H9 (cell line): ENCODE measurements at regions not wholly inside any gene's neighbourhood (a gene's known extent, or its start where the extent isn't known, plus 50 kb on each side); places are given as distances from the start of the nearest gene placed in this dataset.
"Not testable (repeated sequence)": the region's sequence is repeated elsewhere in the genome, so short reads cannot be mapped to it uniquely, and the experiment has no call there.

Experiments
- DNase-seq: peaks from one replicate; pipeline ENCODE4 v3.0.0-alpha.2; 2017
- H2AFZ ChIP-seq: one replicate; pipeline ENCODE4 v1.6.1; 2013; ENCODE audit warnings: mild to moderate bottlenecking, low read length, control low read depth, moderate library complexity
- H2AK5ac ChIP-seq: 2 replicates; pipeline ENCODE4 v1.6.1; 2013; ENCODE audit warnings: low read length, control low read depth, mixed read lengths; ENCODE audit not compliant: insufficient read length
- H2BK120ac ChIP-seq: one replicate; pipeline ENCODE4 v1.6.1; 2013; ENCODE audit warnings: low read depth, mild to moderate bottlenecking, low read length, control low read depth, inconsistent platforms; ENCODE audit not compliant: poor library complexity, severe bottlenecking
- H2BK12ac ChIP-seq: 2 replicates; pipeline ENCODE4 v1.6.1; 2013; ENCODE audit warnings: low read length, control low read depth, mixed read lengths, low read depth; ENCODE audit not compliant: insufficient read length
- H2BK15ac ChIP-seq: 2 replicates; pipeline ENCODE4 v1.6.1; 2013; ENCODE audit warnings: low read depth, low read length, control low read depth
- H2BK20ac ChIP-seq: one replicate; pipeline ENCODE4 v1.6.1; 2013; ENCODE audit warnings: low read depth, mild to moderate bottlenecking, low read length, control low read depth, inconsistent platforms; ENCODE audit not compliant: poor library complexity, severe bottlenecking
- H2BK5ac ChIP-seq: 2 replicates; pipeline ENCODE4 v1.6.1; 2013; ENCODE audit warnings: low read length, control low read depth, mixed read lengths; ENCODE audit not compliant: insufficient read length
- H3K14ac ChIP-seq: 2 replicates; pipeline ENCODE4 v1.6.1; 2013; ENCODE audit warnings: low read length, control low read depth; ENCODE audit not compliant: insufficient read depth
- H3K18ac ChIP-seq: 2 replicates; pipeline ENCODE4 v1.6.1; 2013; ENCODE audit warnings: low read depth, mild to moderate bottlenecking, mixed read lengths, low read length, control low read depth; ENCODE audit not compliant: insufficient read length
- H3K23ac ChIP-seq: 2 replicates; pipeline ENCODE4 v1.6.1; 2013; ENCODE audit warnings: low read length, control low read depth, mixed read lengths, low read depth; ENCODE audit not compliant: insufficient read length
- H3K23me2 ChIP-seq: 2 replicates; pipeline ENCODE4 v1.6.1; 2013; ENCODE audit warnings: low read depth, mild to moderate bottlenecking, mixed read lengths, low read length, control low read depth; ENCODE audit not compliant: insufficient read length, poor library complexity, severe bottlenecking
- H3K27ac ChIP-seq: 2 replicates; pipeline ENCODE4 v1.5.1; 2013; ENCODE audit warnings: low read length, control low read depth, mixed read lengths, low read depth; ENCODE audit not compliant: insufficient read length
- H3K27me3 ChIP-seq: 2 replicates; pipeline ENCODE4 v1.6.1; 2013; ENCODE audit warnings: low read length, control low read depth, inconsistent platforms; ENCODE audit not compliant: insufficient read depth
- H3K4ac ChIP-seq: 2 replicates; pipeline ENCODE4 v1.6.1; 2013; ENCODE audit warnings: low read depth, mild to moderate bottlenecking, control low read depth, inconsistent platforms, low read length, moderate library complexity
- H3K4me1 ChIP-seq: 2 replicates; pipeline ENCODE4 v1.6.1; 2013; ENCODE audit warnings: low read length, control low read depth, inconsistent platforms; ENCODE audit not compliant: insufficient read depth
- H3K4me2 ChIP-seq: 2 replicates; pipeline ENCODE4 v1.6.1; 2013; ENCODE audit warnings: low read length, control low read depth, mixed read lengths; ENCODE audit not compliant: insufficient read length, insufficient read depth
- H3K56ac ChIP-seq: 2 replicates; pipeline ENCODE4 v1.6.1; 2013; ENCODE audit warnings: low read depth, mild to moderate bottlenecking, mixed read lengths, low read length, control low read depth; ENCODE audit not compliant: insufficient read length
- H3K79me1 ChIP-seq: 2 replicates; pipeline ENCODE4 v1.6.1; 2013; ENCODE audit warnings: low read depth, mild to moderate bottlenecking, moderate library complexity, low read length, control low read depth, inconsistent platforms; ENCODE audit not compliant: insufficient read depth, poor library complexity, severe bottlenecking
- H3K79me2 ChIP-seq: 2 replicates; pipeline ENCODE4 v1.6.1; 2013; ENCODE audit warnings: low read length, control low read depth, inconsistent platforms; ENCODE audit not compliant: insufficient read depth
- H3K9ac ChIP-seq: 2 replicates; pipeline ENCODE4 v1.6.1; 2013; ENCODE audit warnings: low read length, control low read depth, mixed read lengths; ENCODE audit not compliant: insufficient read length; ENCODE audit errors: extremely low read depth
- H3K9me3 ChIP-seq: one replicate; pipeline ENCODE4 v1.6.1; 2013; ENCODE audit warnings: low read depth, low read length, inconsistent platforms; ENCODE audit not compliant: control insufficient read depth
- H3T11ph ChIP-seq: one replicate; pipeline ENCODE4 v1.6.1; 2013; ENCODE audit warnings: mild to moderate bottlenecking, low read length, control low read depth, inconsistent platforms
- H4K20me1 ChIP-seq: one replicate; pipeline ENCODE4 v1.6.1; 2013; ENCODE audit not compliant: control insufficient read depth, insufficient read length, insufficient read depth
- H4K5ac ChIP-seq: 2 replicates; pipeline ENCODE4 v1.6.1; 2013; ENCODE audit warnings: low read depth, mild to moderate bottlenecking, mixed read lengths, low read length, control low read depth; ENCODE audit not compliant: insufficient read length
- H4K8ac ChIP-seq: replicated peaks from 2 replicates; pipeline ENCODE4 v1.6.1; 2013; ENCODE audit warnings: low read length, control low read depth, mixed read lengths, low read depth; ENCODE audit not compliant: insufficient read length
- H4K91ac ChIP-seq: 2 replicates; pipeline ENCODE4 v1.6.1; 2013; ENCODE audit warnings: low read depth, mild to moderate bottlenecking, moderate library complexity, mixed read lengths, low read length, control low read depth; ENCODE audit not compliant: insufficient read length
- H3K27ac Mint-ChIP-seq, 3 experiments: 2 replicates in 2 of 3; 3 replicates in 1 of 3; pipeline ENCODE4 v1.8.0; 2020 to 2021; ENCODE audit warnings: mixed read lengths in 3 of 3, mild to moderate bottlenecking in 1 of 3, moderate library complexity in 1 of 3
- H3K27me3 Mint-ChIP-seq: 2 replicates; pipeline ENCODE4 v1.8.0; 2021; ENCODE audit warnings: low read depth, mild to moderate bottlenecking, moderate library complexity, mixed read lengths
- H3K36me3 Mint-ChIP-seq, 3 experiments: 2 replicates in 2 of 3; 3 replicates in 1 of 3; pipeline ENCODE4 v1.8.0; 2020 to 2021; ENCODE audit warnings: low read depth in 3 of 3, mixed read lengths in 3 of 3; ENCODE audit not compliant: insufficient read depth in 1 of 3
- H3K4me1 Mint-ChIP-seq, 2 experiments: 2 replicates each; pipeline ENCODE4 v1.8.0; 2020; ENCODE audit warnings: mixed read lengths in 2 of 2
- H3K4me3 Mint-ChIP-seq, 2 experiments: 2 replicates in 1 of 2; 3 replicates in 1 of 2; pipeline ENCODE4 v1.8.0; 2020 to 2021; ENCODE audit warnings: mild to moderate bottlenecking in 2 of 2, mixed read lengths in 2 of 2, moderate library complexity in 1 of 2
- H3K9me3 Mint-ChIP-seq, 2 experiments: 2 replicates in 1 of 2; 3 replicates in 1 of 2; pipeline ENCODE4 v1.8.0; 2020; ENCODE audit warnings: mild to moderate bottlenecking in 2 of 2, mixed read lengths in 2 of 2, moderate library complexity in 1 of 2
- WGBS: extraction: QIAGEN DNeasy Blood & Tissue Kit; methylation state at CpG from one replicate; pipeline ENCODE4 v1.1.7; 2013; ENCODE audit warnings: missing lambda C conversion rate, low lambda C conversion rate, mixed read lengths; ENCODE audit not compliant: insufficient read length; ENCODE audit errors: extremely low coverage; 5-methylcytosine and 5-hydroxymethylcytosine counted together
- TF ChIP-seq, protein P1 (sequence below): fragments of 200-600 bp; sonication (generic); conservative IDR thresholded peaks from 3 replicates; pipeline ENCODE4 v1.8.0; 2021; ENCODE audit warnings: antibody characterized with exemption, mild to moderate bottlenecking

DNA sequence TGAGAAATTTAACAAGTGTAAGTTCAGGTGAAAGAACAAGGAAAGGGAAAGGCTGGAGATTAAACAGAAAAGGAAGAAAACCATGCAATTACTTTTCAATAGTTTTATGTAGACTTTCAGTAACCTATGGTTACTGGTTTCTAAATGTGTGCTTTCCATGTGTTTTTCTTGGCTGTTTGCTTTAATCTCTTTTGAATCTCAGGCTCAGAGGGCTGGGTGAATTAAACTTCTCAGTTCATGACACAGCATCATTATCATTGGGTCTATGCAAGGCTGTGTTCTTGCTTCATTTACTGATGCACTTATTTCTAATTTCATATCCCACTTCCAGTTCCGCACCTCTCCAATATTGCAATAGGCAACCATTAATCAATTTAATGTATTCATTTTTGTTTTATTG is 266.5 kb upstream of the UGT8 start:
- Mint-ChIP-seq H3K4me1 (no peaks in the 10 kb centered on the region), H3K27ac (no peak overlapping the region), H3K4me3 (no peak overlapping the region), H3K36me3 (no peaks in the 10 kb centered on the region), H3K9me3 (peaks cover 0 to 3% of the 10 kb centered on the region in 2 experiments; a peak in 1 of 5 replicates), H3K27me3 (no peaks in the 10 kb centered on the region)
- Histone ChIP-seq H3K27ac (no peak overlapping the region), H3K27me3 (no peaks in the 10 kb centered on the region), H4K91ac (no peak overlapping the region), H2BK15ac (no peak overlapping the region), H3K9ac (no peak overlapping the region), H4K5ac (no peak overlapping the region), H3K14ac (no peak overlapping the region), H3K23me2 (no peaks in the 10 kb centered on the region), H2BK12ac (no peak overlapping the region), H3K4me1 (no peaks in the 10 kb centered on the region), H4K8ac (no peak overlapping the region), H3K4me2 (no peak overlapping the region), H3K79me2 (no peaks in the 10 kb centered on the region), H2BK5ac (no peak overlapping the region), H3K56ac (no peak overlapping the region), H2AK5ac (no peak overlapping the region), H4K20me1 (no peaks in the 10 kb centered on the region), H3K79me1 (no peaks in the 10 kb centered on the region), H3K23ac (no peak overlapping the region), H3T11ph (no peak overlapping the region), H3K9me3 (no peaks in the 10 kb centered on the region), H2AFZ (no peak overlapping the region), H2BK20ac (no peak overlapping the region), H2BK120ac (no peak overlapping the region), H3K18ac (no peak overlapping the region), H3K4ac (no peak overlapping the region)
- TF ChIP-seq, protein P1, sequence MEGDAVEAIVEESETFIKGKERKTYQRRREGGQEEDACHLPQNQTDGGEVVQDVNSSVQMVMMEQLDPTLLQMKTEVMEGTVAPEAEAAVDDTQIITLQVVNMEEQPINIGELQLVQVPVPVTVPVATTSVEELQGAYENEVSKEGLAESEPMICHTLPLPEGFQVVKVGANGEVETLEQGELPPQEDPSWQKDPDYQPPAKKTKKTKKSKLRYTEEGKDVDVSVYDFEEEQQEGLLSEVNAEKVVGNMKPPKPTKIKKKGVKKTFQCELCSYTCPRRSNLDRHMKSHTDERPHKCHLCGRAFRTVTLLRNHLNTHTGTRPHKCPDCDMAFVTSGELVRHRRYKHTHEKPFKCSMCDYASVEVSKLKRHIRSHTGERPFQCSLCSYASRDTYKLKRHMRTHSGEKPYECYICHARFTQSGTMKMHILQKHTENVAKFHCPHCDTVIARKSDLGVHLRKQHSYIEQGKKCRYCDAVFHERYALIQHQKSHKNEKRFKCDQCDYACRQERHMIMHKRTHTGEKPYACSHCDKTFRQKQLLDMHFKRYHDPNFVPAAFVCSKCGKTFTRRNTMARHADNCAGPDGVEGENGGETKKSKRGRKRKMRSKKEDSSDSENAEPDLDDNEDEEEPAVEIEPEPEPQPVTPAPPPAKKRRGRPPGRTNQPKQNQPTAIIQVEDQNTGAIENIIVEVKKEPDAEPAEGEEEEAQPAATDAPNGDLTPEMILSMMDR, result no peak
- no peak for DNase-seq
- WGBS, result no CpG with 5 or more reads among the region's 1 CpG

DNA sequence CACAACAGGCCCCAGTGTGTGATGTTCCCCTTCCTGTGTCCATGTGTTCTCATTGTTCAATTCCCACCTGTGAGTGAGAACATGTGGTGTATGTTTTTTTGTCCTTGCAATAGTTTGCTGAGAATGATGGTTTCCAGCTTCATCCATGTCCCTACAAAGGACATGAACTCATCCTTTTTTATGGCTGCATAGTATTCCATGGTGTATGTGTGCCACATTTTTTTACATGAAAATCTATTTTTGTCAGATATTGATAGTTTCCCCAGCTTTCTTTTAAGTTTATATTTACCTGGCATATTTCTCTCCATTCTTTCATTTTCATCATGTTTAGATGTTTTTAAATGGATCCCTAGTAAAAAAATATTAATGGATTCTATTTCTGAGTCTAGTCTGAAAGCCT is 264.2 kb upstream of the UGT8 start:
- not testable (repeated sequence) for H3K9ac ChIP-seq, H2BK120ac ChIP-seq, H3K4me2 ChIP-seq, H3K18ac ChIP-seq, H3K27ac ChIP-seq, H3K4me1 ChIP-seq, H2AFZ ChIP-seq, DNase-seq, H3T11ph ChIP-seq, H3K4me1 Mint-ChIP-seq, H2BK5ac ChIP-seq, H2AK5ac ChIP-seq, H4K5ac ChIP-seq, H3K56ac ChIP-seq, H4K20me1 ChIP-seq, H3K27me3 Mint-ChIP-seq, H4K91ac ChIP-seq, H3K23me2 ChIP-seq, H4K8ac ChIP-seq, H3K4ac ChIP-seq, H3K79me1 ChIP-seq, H2BK12ac ChIP-seq, H3K4me3 Mint-ChIP-seq, H3K79me2 ChIP-seq, H3K27ac Mint-ChIP-seq, H3K27me3 ChIP-seq, H3K9me3 Mint-ChIP-seq, H3K9me3 ChIP-seq, H3K36me3 Mint-ChIP-seq, H2BK20ac ChIP-seq, H2BK15ac ChIP-seq, H3K14ac ChIP-seq, H3K23ac ChIP-seq
